ENCODE measurements at regions not wholly inside any gene's neighbourhood (a gene's known extent, or its start where the extent isn't known, plus 50 kb on each side); places are given as distances from the start of the nearest gene placed in this dataset.
"Not testable (repeated sequence)": the region's sequence is repeated elsewhere in the genome, so short reads cannot be mapped to it uniquely, and the experiment has no call there.

GRCh38 chrX:27404366-27404765, 58.8 kb downstream of the PPP4R3C start:
- DNase-seq = no peak

DNA sequence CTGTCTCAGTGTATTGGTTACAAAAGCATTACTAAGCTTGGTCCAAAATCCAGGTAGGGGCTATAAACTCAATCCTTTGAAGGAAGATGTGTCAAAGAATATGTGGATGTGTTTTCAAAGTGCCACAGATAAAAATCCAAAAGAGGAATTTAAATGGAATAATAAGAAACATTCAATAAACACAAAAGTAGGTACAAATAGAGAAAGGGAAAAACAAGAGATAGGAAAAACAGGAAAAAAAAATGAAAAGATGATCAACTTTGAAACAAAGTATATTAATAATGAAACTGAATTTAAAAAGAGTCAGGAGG, 64.0 kb downstream of the PPP4R3C start:
- no peak for DNase-seq

GRCh38 chrX:27391623-27392022, 71.5 kb downstream of the PPP4R3C start:
- no peak for DNase-seq

DNA sequence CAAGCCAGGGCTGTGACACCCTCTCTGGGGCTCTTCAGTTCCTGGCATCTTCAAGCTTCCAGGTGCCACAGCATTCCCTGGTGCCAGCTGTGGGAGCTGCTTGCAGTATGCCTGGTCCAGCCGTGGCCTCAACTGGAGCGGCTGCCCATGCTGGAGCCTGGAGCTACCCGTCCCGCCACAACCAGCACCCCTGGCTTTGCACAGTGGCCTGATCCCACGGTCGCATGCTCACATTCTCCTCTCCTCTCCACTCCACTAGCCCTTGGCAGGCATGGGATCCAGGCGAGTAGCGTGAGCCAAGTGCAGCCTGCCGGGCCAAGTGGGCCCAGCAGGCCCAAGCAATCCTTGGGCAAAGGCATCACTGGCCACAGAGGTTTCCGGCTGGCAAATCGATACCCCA, 81.7 kb downstream of the PPP4R3C start:
- DNase-seq = no peak

- no peak for DNase-seq
Measured at GRCh38 chrX:27380163-27380845, 82.8 kb downstream of the PPP4R3C start.

GRCh38 chrX:27354021-27354420, 109.1 kb downstream of the PPP4R3C start:
- no peak for DNase-seq

DNA sequence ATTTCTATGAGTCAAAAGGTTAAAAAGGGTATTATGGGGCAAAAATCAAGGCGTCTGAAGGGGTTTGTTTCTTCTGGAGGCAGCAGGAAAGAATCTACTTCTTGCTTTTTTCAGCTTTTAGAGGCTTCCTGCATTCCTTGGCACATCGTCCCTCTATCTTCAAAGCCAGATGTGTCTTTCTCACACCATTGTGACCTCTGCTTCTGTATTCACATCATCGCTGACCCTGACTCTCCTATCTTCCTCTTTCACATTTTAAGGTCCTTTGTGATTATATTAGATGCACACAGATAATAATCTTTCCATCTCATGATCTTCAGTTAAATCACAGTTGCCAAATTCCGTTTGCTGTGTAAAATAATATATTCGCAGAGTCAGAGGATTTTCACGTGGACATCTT, 112.7 kb downstream of the PPP4R3C start:
- DNase-seq = no peak

DNA sequence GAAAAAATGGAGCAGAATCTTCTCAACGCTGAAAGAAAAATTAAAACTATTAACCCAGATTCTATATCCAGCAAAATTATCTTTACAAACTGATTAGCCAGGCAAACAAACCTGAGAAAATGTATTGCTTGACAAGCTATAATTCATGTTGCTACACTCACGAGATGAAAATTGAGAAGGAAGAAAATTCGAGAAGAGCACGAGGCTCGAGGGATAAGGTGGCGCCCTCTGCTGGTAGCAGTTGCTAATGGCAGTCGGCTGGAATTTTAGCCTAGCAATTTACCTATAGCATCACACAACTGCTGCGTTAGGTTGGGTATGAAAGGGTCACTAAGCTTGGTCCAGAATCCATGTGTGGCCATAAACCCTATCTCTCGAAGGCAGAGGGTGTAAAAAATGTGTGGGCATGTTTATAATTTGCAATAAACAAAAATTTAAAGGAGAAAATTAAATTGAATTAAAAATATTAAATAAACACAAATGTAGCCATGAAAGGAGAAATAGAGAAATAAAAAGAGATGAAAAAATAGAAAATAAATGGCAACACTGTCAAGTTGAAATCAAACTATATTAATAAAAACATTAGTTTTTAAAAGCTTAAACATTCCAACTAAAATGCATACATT, 126.6 kb downstream of the PPP4R3C start:
- DNase-seq = peak in 1 of 2 donors; percentile 5

DNA sequence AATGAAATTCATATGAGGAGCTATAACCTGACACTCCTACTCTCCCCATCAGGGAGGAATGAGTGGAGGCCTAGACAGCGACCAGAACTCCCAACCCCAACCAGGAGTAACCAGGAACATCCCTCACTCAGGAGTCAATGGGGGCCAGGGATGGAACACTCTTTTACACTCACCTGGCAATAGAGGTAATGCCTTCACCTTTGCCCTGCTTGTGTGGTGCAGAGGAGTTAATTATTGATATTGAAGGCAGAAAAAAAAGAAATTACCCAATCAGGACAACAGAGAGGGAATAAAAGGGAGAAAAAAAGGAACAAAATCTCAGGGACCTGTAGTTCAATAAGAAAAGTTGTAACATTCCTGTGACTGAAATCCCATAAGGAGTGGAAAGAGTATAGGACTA, 141.5 kb downstream of the PPP4R3C start:
- no peak for DNase-seq

GRCh38 chrX:27309406-27309805, 153.7 kb downstream of the PPP4R3C start:
- no peak for DNase-seq

DNA sequence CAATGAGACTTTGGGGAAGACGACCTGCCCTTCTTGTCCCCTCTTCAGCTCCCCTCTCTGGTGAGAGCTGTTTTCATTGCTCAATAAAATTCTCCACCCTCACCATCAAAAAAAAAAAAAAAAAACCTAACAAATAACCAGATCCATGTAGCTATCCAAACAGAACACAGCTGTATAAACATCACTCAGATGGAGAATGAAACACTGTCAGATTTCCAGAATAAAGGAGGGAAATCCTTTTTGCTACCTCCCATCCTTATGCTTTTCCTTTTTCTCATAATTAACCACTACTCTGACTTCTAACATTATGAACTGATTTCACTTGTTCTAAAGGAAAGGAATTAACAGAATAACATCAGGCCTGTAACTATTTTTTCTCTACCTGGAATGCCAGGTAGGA, 155.6 kb downstream of the PPP4R3C start:
- no peak for DNase-seq

- not testable (repeated sequence) for DNase-seq
Measured at GRCh38 chrX:27292552-27292951, 170.6 kb downstream of the PPP4R3C start.

DNA sequence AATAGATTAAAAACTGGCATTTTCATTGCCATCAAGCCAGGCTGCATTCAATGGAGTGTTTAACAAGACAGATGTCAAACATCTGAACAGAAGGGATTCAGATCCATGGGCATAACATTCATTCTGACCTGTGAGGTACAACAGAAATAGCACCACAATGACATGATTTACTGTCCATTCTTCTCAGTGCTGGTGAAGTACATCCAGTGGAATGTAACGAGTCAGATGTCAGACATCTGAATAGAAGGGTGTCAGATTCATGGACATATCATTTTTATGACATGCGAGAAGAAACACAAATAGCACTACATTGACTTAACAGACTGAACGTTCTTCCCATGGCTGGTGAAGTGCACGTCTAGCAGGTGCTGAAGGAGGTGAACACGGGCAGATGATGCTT, 186.4 kb downstream of the PPP4R3C start:
- DNase-seq = no peak

DNA sequence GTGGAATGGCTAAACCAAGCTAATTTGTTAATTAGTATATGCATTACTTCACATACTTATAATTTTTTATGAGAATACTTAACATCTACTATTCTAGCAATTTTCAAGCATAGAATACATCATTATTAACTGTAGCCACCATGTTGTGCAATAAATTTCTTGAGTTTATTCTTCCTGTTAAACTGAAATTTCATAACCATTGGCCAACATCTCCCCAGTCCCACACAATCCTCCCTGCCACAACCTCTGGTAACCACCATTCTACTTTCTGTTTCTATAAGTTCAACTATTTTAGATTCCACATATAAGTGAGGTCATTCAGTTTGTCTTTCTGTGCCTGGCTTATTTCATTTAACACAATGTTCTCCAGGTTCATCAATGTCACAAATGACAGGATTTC, 208.5 kb downstream of the PPP4R3C start:
- no peak for DNase-seq

DNA sequence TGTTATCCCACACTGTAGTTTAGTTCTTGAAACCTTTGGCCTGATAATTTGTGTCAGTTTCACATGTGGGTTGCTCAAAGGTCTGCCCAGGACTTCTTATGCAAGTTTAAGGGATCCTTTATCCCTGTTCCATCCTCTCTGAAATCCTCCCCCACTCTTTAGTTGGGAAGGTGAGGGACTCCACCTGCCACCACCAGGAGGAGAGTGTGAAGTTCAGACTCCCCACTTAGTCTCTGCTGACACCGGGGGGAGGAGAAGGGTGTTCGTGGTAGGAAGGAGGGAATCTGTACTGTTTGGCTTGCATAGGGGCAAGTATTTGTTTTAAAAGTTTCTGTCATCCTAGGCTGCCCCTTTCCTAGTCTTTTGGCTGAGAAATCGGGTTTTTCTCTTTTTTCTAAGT, 211.8 kb downstream of the PPP4R3C start:
- no peak for DNase-seq

GRCh38 chrX:27242581-27242980, 220.6 kb downstream of the PPP4R3C start:
- DNase-seq = no peak

GRCh38 chrX:27241981-27242380, 221.2 kb downstream of the PPP4R3C start:
- no peak for DNase-seq

GRCh38 chrX:27240042-27240441, 223.1 kb downstream of the PPP4R3C start:
- not testable (repeated sequence) for DNase-seq

DNA sequence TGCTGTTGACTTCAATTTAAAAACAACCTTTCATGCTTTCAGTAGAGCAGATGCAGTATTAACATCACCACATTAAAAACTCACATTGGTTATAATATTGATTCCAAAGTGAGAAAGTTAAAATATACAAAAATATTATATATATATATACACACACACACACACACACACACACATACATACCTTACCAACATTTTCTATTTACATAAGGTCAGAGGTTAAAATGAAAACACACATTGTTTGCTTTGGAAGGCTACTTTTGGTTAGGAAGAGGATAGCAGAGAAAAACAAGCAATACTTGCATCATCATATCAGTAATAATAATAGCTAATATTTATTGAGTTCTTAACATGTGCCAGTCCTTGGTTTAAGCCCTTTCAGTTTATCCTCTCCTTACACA, 226.5 kb downstream of the PPP4R3C start:
- no peak for DNase-seq

DNA sequence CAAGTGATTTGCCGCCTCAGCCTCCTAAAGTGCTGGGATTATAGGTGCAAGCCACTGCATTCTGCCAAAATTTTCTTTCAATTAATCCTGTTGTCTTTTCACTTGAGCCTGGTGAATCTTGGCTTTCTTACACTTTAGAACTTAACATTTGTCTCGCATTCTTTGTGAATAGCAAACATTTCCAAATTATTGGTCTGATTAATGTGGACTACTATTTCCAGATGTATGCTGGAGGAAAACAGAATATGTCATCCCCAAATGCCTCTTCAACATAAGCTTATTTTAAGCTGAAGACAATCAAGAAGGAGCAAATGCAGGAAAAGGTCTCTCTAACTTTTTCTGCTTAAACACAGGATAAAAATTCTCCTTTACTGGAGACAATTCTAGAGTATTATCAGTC, 233.4 kb downstream of the PPP4R3C start:
- no peak for DNase-seq

DNA sequence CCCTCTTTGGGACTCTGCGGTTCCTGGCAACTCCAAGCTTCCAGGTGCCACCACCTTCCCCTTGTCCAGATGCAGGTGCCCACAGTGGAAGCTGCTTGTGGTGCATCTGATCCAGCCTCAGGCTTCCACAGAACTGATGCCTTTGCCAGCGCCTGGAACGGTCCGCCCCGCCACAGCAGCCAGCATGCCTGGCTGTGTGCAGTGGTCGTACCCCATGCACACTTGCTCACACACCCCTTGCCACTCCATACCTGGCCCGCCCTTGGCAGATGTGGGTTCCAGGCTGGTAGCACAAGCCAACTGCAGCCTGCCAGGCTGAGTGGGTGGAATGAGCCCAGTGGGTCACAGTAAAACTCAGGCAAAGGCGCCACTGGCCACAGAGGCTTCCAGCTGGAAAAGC, 240.5 kb downstream of the PPP4R3C start:
- no peak for DNase-seq

DNA sequence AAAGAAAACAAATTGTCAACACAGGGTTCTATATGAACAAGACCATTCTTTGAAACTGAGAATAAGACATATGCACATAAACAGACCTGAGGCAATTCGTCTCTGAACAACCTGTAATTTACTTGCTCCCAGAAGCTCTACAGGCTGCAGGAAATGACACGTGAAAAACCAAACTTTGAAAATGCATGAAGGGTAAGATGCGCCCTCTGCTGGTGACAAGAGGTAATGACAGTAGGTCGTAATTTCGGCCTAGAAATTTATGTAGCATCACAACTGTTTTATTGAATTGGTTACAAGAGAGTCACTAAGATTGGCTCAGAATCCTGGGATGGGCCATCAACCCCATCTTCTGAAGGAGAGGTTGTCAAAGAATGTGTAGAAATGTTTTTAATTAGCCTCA, 276.5 kb downstream of the PPP4R3C start:
- DNase-seq = peak in 1 of 2 donors; percentile 11

DNA sequence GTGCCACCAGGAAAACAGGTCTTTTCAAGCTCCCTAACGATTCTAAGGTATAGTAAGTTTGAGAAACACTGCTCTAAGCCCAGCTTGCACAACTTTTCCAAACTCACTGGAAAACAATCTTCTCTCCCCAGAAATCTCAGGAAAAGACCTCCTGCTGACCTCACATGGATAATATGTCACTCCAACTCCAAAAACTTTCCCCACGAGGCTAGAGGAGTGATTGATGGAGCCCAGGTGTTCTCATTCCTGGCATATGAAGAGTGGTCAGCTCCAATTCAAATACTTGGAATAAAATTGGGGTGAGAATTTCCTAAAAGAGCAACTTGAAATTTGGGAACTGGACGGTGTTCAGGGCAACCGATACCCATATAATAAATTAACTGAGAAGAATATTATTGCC, 299.9 kb downstream of the PPP4R3C start:
- DNase-seq = no peak

DNA sequence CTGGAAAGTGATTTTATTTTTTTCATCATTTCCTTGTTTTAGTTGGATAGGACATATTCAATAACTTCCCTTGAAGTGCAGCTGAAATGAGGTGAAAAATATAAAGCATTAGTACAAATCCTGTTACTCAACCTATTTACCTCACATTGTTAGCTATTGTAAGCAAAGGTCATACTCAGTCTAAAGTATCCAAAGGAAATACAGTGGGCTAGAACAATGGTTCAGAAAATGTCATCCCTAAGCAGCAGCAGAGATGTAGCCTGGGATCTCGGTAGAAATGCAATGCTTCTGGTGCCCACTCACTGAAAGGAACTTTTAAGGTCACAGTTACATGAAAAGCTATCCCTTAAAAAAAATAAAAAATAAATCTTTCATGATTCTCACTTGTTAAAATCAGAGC, 300.6 kb downstream of the PPP4R3C start:
- DNase-seq = no peak

DNA sequence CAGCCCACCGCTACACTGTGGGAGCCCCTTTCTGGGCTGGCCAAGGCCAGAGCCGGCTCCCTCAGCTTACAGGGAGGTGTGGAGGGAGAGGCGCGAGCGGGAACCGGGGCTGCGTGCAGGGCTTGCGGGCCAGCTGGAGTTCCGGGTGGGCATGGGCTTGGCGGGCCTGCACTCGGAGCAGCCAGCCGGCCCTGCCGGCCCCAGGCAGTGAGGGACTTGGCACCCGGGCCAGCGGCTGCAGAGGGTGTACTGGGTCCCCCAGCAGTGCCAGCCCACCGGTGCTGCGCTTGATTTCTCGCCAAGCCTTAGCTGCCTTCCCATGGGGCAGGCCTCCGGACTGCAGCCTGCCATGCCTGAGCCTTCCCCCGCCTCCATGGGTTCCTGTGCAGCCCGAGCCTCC, 306.2 kb downstream of the PPP4R3C start:
- not testable (repeated sequence) for DNase-seq
